Stomach (tissue), 8 donors: ENCODE measurements at regions not wholly inside any gene's neighbourhood (a gene's known extent, or its start where the extent isn't known, plus 50 kb on each side); places are given as distances from the start of the nearest gene placed in this dataset.

ENCODE experiments used
- DNase-seq, 2 donors: peaks; one replicate each; pipeline versions ENCODE4 v3.0.0 to v3.0.0-alpha.2; 2013 to 2019
- H3K27ac ChIP-seq, 5 donors: fragments of 200-600 bp in 4 of 5; sonication (generic) in 4 of 5; one replicate each; pipeline ENCODE4 v1.5.1; 2013 to 2019; ENCODE audit warnings: mild to moderate bottlenecking in 1 of 5, moderate library complexity in 1 of 5
- H3K27me3 ChIP-seq, 3 donors: fragments of 200-600 bp; sonication (generic); one replicate each; pipeline ENCODE4 v1.5.1; 2017 to 2019; ENCODE audit warnings: mixed run types in 1 of 3
- H3K36me3 ChIP-seq, 4 donors: fragments of 200-600 bp; sonication (generic); 1 replicate in 3 of 4; 2 replicates in 1 of 4; pipeline ENCODE4 v1.5.1; 2016 to 2019
- H3K4me1 ChIP-seq, 4 donors: fragments of 200-600 bp; sonication (generic); one replicate each; pipeline ENCODE4 v1.5.1; 2016 to 2019
- H3K4me3 ChIP-seq, 4 donors: fragments of 200-600 bp; sonication (generic) in 3 of 4; one replicate each; pipeline ENCODE4 v1.5.1; 2016 to 2019; ENCODE audit warnings: mild to moderate bottlenecking in 1 of 4
- H3K9me3 ChIP-seq, 4 donors: fragments of 200-600 bp; sonication (generic); one replicate each; pipeline ENCODE4 v1.5.1; 2016 to 2019
- EP300 ChIP-seq: sonication (generic); formaldehyde crosslinking; IDR thresholded peaks from one replicate; pipeline ENCODE4 v1.6.1; 2017; ENCODE audit warnings: antibody characterized with exemption
- POLR2A ChIP-seq, 4 donors: fragments of 450-650 bp; IDR thresholded peaks; one replicate each; pipeline ENCODE4 v1.6.1; 2016; ENCODE audit warnings: antibody characterized with exemption in 4 of 4, control low read depth in 2 of 4, mild to moderate bottlenecking in 1 of 4, moderate library complexity in 1 of 4
- POLR2AphosphoS5 ChIP-seq, 3 donors: sonication (generic); formaldehyde crosslinking; IDR thresholded peaks; one replicate each; pipeline ENCODE4 v1.6.1; 2016; ENCODE audit warnings: antibody characterized with exemption in 3 of 3
- WGBS, 5 donors: extraction: QIAGEN DNeasy Blood & Tissue Kit in 3 of 5; methylation state at CpG; one replicate each; pipeline versions ENCODE4 v1.1.5 to v1.1.7; 2013 to 2018; 5-methylcytosine and 5-hydroxymethylcytosine counted together
- intact Hi-C: fragments of 100-400 bp; cut with DNase I; formaldehyde crosslinking; loops from one replicate; pipeline ENCODE4 v1.15.1; 2023; ENCODE audit warnings: low total_unique reads
- TF ChIP-seq, protein P1 (sequence below), 7 experiments: fragments of 450-650 bp in 4 of 7; fragments of 200-600 bp in 3 of 7; sonication (generic) in 3 of 7; IDR thresholded peaks; one replicate each; pipeline ENCODE4 v1.5.1; 2016 to 2019; ENCODE audit warnings: antibody characterized with exemption in 7 of 7, control low read depth in 2 of 7, mild to moderate bottlenecking in 1 of 7
- donor health status: healthy with polysubstance abuse.
- donor health status: Bipolar disorder and iron deficiency.
- donor health status: healthy.

DNA sequence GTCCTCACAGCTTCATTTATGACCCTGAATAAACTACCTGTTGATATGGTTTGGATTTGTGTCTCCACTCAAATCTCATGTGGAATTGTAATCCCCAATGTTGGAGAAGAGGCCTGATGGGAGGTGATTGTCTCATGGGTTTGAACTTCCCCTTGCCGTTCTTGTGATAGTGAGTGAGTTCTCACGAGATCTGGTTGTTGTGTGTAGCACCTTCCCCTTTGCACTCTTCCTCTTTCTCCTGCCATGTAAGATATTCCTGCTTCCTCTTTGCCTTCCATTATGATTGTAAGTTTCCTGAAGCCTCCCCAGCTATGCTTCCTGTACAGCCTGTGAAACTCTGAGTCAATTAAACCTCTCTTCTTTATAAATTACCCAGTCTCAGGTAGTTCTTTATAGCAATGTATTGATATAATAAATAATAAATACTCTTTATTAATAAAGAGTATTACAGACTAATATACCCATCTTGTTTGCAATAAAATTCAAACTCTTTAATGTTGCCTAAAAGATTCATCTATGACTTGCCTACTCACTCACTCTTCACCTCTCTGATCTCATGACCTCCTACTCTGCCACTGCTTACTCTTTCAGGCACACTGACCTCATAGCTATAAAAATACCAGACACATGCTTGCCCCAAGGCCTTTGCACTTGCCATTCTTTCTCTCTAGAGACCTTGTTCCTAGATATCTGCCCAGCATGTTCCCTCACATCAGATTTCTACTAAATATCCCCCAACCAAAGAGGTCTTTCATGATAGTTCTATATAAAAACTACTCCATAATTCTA is 256.4 kb upstream of the MARCKS start:
- DNase-seq = no peak

GRCh38 chr6:113607821-113608545 is 249.2 kb upstream of the MARCKS start:
- intact Hi-C loops = no loop called here
- H3K36me3 ChIP-seq = no peaks in the 10 kb centered on the region
- no peaks in the 10 kb centered on the region for H3K9me3 ChIP-seq
- TF ChIP-seq, protein P1, sequence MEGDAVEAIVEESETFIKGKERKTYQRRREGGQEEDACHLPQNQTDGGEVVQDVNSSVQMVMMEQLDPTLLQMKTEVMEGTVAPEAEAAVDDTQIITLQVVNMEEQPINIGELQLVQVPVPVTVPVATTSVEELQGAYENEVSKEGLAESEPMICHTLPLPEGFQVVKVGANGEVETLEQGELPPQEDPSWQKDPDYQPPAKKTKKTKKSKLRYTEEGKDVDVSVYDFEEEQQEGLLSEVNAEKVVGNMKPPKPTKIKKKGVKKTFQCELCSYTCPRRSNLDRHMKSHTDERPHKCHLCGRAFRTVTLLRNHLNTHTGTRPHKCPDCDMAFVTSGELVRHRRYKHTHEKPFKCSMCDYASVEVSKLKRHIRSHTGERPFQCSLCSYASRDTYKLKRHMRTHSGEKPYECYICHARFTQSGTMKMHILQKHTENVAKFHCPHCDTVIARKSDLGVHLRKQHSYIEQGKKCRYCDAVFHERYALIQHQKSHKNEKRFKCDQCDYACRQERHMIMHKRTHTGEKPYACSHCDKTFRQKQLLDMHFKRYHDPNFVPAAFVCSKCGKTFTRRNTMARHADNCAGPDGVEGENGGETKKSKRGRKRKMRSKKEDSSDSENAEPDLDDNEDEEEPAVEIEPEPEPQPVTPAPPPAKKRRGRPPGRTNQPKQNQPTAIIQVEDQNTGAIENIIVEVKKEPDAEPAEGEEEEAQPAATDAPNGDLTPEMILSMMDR (IDR thresholded peaks at IDR 0.05) = no peak
- no peak for TF ChIP-seq POLR2AphosphoS5 (IDR thresholded peaks at IDR 0.05)
- no peak for TF ChIP-seq POLR2A (IDR thresholded peaks at IDR 0.05)
- no peak for TF ChIP-seq EP300
- no peak overlapping the region for H3K27ac ChIP-seq
- H3K4me3 ChIP-seq = no peak overlapping the region
- H3K4me1 ChIP-seq = peaks cover 0 to 19% (median 12%) of the 10 kb centered on the region in 4 donors
- no peaks in the 10 kb centered on the region for H3K27me3 ChIP-seq
- 50 to 67% (median 58%) methylated on average over 2 of the region's 2 CpGs for WGBS, 5 donors
- no peak for DNase-seq

More for the DNA sequence above, 256.4 kb upstream of the MARCKS start:
- TF ChIP-seq POLR2A (IDR thresholded peaks at IDR 0.05) (no peak), EP300 (no peak), POLR2AphosphoS5 (IDR thresholded peaks at IDR 0.05) (no peak)
- TF ChIP-seq, protein P1 (IDR thresholded peaks at IDR 0.05) = no peak
- H3K36me3 ChIP-seq = no peaks in the 10 kb centered on the region
- H3K4me3 ChIP-seq = no peak overlapping the region
- no peak overlapping the region for H3K27ac ChIP-seq
- no peaks in the 10 kb centered on the region for H3K27me3 ChIP-seq
- intact Hi-C loops = no loop called here
- no peaks in the 10 kb centered on the region for H3K9me3 ChIP-seq
- 76 to 93% (median 84%) methylated on average over 2 of the region's 2 CpGs for WGBS, 5 donors
- H3K4me1 ChIP-seq = peaks cover 13 to 20% (median 15%) of the 10 kb centered on the region in 4 donors

GRCh38 chr6:113610377-113610988 is 246.7 kb upstream of the MARCKS start:
- TF ChIP-seq POLR2AphosphoS5 (IDR thresholded peaks at IDR 0.05) (no peak), EP300 (no peak), POLR2A (IDR thresholded peaks at IDR 0.05) (no peak)
- TF ChIP-seq, protein P1 (IDR thresholded peaks at IDR 0.05) = no peak
- intact Hi-C loops = no loop called here
- Histone ChIP-seq H3K4me1 (peaks cover 0 to 19% (median 12%) of the 10 kb centered on the region in 4 donors), H3K4me3 (no peak overlapping the region), H3K36me3 (no peaks in the 10 kb centered on the region), H3K27me3 (no peaks in the 10 kb centered on the region), H3K9me3 (no peaks in the 10 kb centered on the region), H3K27ac (no peak overlapping the region)
- WGBS, 5 donors = 87 to 93% (median 91%) methylated on average over 4 of the region's 4 CpGs
- DNase-seq = no peak

GRCh38 chr6:113616701-113617274 is 240.4 kb upstream of the MARCKS start:
- Histone ChIP-seq H3K9me3 (no peaks in the 10 kb centered on the region), H3K4me1 (peaks cover 0 to 5% (median 2%) of the 10 kb centered on the region in 4 donors), H3K4me3 (no peak overlapping the region), H3K27me3 (no peaks in the 10 kb centered on the region), H3K27ac (no peak overlapping the region), H3K36me3 (no peaks in the 10 kb centered on the region)
- DNase-seq = no peak
- intact Hi-C loops = no loop called here
- WGBS, 5 donors = 91 to 93% (median 92%) methylated on average over 5 of the region's 5 CpGs
- TF ChIP-seq POLR2AphosphoS5 (IDR thresholded peaks at IDR 0.05) (no peak), EP300 (no peak), POLR2A (IDR thresholded peaks at IDR 0.05) (no peak)
- TF ChIP-seq, protein P1 (IDR thresholded peaks at IDR 0.05) = no peak
